ENCODE measurements at regions not wholly inside any gene's neighbourhood (a gene's known extent, or its start where the extent isn't known, plus 50 kb on each side); places are given as distances from the start of the nearest gene placed in this dataset.

- no peak for DNase-seq
- H3K27me3 ChIP-seq = no peaks in the 10 kb centered on the region
- no peaks in the 10 kb centered on the region for H3K4me1 ChIP-seq
- no peak for TF ChIP-seq POLR2A (IDR thresholded peaks at IDR 0.05)
- no peak for TF ChIP-seq CTCF (IDR thresholded peaks at IDR 0.05)
- H3K9me3 ChIP-seq = no peaks in the 10 kb centered on the region
- H3K36me3 ChIP-seq (replicated peaks in 1 of 2; ENCODE audit: insufficient read depth in 1 of 2, low read depth in 2 of 2) = no peaks in the 10 kb centered on the region
- no peak overlapping the region for H3K27ac ChIP-seq
- no peak overlapping the region for H3K4me3 ChIP-seq
- WGBS, 2 donors = 73 to 84% methylated on average over 1 of the region's 1 CpG
- ATAC-seq = no peak
- intact Hi-C loops (cut with DNase I) = no loop called here
Measured at GRCh38 chr4:79535516-79535915, 127.5 kb upstream of the GK2 start.

- TF ChIP-seq CTCF (IDR thresholded peaks at IDR 0.05) = no peak
- no peak for TF ChIP-seq POLR2A (IDR thresholded peaks at IDR 0.05)
- 44 to 69% methylated on average over 3 of the region's 3 CpGs for WGBS, 2 donors
- Histone ChIP-seq H3K4me1 (no peaks in the 10 kb centered on the region), H3K27me3 (no peaks in the 10 kb centered on the region), H3K27ac (no peak overlapping the region), H3K4me3 (no peak overlapping the region), H3K36me3 (replicated peaks in 1 of 2; ENCODE audit: insufficient read depth in 1 of 2, low read depth in 2 of 2) (no peaks in the 10 kb centered on the region), H3K9me3 (no peaks in the 10 kb centered on the region)
- DNase-seq = no peak
- ATAC-seq = no peak
- intact Hi-C loops (cut with DNase I) = no loop called here
Measured at GRCh38 chr4:79528241-79528706, 120.2 kb upstream of the GK2 start.

- DNase-seq (no peak), ATAC-seq (no peak)
- WGBS, 2 donors = 70 to 71% methylated on average over 15 of the region's 15 CpGs
- no peaks in the 10 kb centered on the region for H3K4me1 ChIP-seq
- intact Hi-C loops (cut with DNase I) = no loop called here
- TF ChIP-seq CTCF (IDR thresholded peaks at IDR 0.05) = no peak
- TF ChIP-seq POLR2A (IDR thresholded peaks at IDR 0.05) = no peak
- H3K9me3 ChIP-seq = no peaks in the 10 kb centered on the region
- H3K27me3 ChIP-seq = no peaks in the 10 kb centered on the region
- no peak overlapping the region for H3K27ac ChIP-seq
- H3K36me3 ChIP-seq (replicated peaks in 1 of 2; ENCODE audit: insufficient read depth in 1 of 2, low read depth in 2 of 2) = no peaks in the 10 kb centered on the region
- no peak overlapping the region for H3K4me3 ChIP-seq
Measured at GRCh38 chr4:79526641-79527565, 118.9 kb upstream of the GK2 start.

- intact Hi-C loops (cut with DNase I) = no loop called here
- H3K4me3 ChIP-seq = no peak overlapping the region
- H3K4me1 ChIP-seq = no peaks in the 10 kb centered on the region
- DNase-seq (no peak), ATAC-seq (no peak)
- WGBS, 2 donors = 67 to 75% methylated on average over 2 of the region's 2 CpGs
- no peaks in the 10 kb centered on the region for H3K36me3 ChIP-seq (replicated peaks in 1 of 2; ENCODE audit: insufficient read depth in 1 of 2, low read depth in 2 of 2)
- no peak overlapping the region for H3K27ac ChIP-seq
- TF ChIP-seq CTCF (IDR thresholded peaks at IDR 0.05) (no peak), POLR2A (IDR thresholded peaks at IDR 0.05) (no peak)
- no peaks in the 10 kb centered on the region for H3K27me3 ChIP-seq
- no peaks in the 10 kb centered on the region for H3K9me3 ChIP-seq
Measured at GRCh38 chr4:79516114-79516513, 108.1 kb upstream of the GK2 start.
